Tibial nerve (tissue), 4 donors: ENCODE measurements at regions not wholly inside any gene's neighbourhood (a gene's known extent, or its start where the extent isn't known, plus 50 kb on each side); places are given as distances from the start of the nearest gene placed in this dataset.

ENCODE experiments used
- EP300 ChIP-seq, 2 donors: sonication (generic); formaldehyde crosslinking; IDR thresholded peaks; one replicate each; pipeline ENCODE4 v1.6.1; 2017; ENCODE audit warnings: antibody characterized with exemption in 2 of 2, mild to moderate bottlenecking in 1 of 2
- POLR2A ChIP-seq, 2 donors: fragments of 450-650 bp; IDR thresholded peaks; one replicate each; pipeline ENCODE4 v1.6.1; 2017; ENCODE audit warnings: antibody characterized with exemption in 2 of 2, mild to moderate bottlenecking in 2 of 2, moderate library complexity in 2 of 2
- TF ChIP-seq, protein P1 (sequence below), 5 experiments: fragments of 200-600 bp in 3 of 5; fragments of 450-650 bp in 2 of 5; sonication (generic) in 3 of 5; IDR thresholded peaks; one replicate each; pipeline ENCODE4 v1.5.1; 2016 to 2019; ENCODE audit warnings: antibody characterized with exemption in 5 of 5, mild to moderate bottlenecking in 3 of 5, moderate library complexity in 2 of 5

DNA sequence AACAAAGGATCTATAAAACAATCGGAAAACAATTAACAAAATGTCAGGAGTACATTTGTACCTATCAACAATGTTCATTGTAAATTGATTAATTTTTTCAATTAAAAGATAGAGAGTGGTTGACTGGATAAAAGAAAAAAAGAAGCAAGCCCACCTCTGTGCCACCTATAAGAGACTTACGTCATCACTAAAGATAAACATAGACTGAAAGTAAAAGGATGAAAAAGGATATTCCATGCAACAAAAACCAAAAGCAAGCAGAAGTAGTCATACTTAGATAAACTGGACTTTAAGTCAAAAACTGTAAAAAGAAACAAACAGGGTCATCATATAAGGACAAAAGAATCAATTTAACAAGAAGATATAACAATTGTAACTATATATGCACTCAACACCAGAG is 197.4 kb downstream of the RASEF start:
- TF ChIP-seq POLR2A (IDR thresholded peaks at IDR 0.05) (no peak), EP300 (IDR thresholded peaks at IDR 0.05) (no peak)
- TF ChIP-seq, protein P1, sequence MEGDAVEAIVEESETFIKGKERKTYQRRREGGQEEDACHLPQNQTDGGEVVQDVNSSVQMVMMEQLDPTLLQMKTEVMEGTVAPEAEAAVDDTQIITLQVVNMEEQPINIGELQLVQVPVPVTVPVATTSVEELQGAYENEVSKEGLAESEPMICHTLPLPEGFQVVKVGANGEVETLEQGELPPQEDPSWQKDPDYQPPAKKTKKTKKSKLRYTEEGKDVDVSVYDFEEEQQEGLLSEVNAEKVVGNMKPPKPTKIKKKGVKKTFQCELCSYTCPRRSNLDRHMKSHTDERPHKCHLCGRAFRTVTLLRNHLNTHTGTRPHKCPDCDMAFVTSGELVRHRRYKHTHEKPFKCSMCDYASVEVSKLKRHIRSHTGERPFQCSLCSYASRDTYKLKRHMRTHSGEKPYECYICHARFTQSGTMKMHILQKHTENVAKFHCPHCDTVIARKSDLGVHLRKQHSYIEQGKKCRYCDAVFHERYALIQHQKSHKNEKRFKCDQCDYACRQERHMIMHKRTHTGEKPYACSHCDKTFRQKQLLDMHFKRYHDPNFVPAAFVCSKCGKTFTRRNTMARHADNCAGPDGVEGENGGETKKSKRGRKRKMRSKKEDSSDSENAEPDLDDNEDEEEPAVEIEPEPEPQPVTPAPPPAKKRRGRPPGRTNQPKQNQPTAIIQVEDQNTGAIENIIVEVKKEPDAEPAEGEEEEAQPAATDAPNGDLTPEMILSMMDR (IDR thresholded peaks at IDR 0.05): no peak
